ENCODE measurements at regions not wholly inside any gene's neighbourhood (a gene's known extent, or its start where the extent isn't known, plus 50 kb on each side); places are given as distances from the start of the nearest gene placed in this dataset.

GRCh38 chr5:5044247-5044840, 95.8 kb upstream of the ADAMTS16 start:
- no peak for DNase-seq

DNA sequence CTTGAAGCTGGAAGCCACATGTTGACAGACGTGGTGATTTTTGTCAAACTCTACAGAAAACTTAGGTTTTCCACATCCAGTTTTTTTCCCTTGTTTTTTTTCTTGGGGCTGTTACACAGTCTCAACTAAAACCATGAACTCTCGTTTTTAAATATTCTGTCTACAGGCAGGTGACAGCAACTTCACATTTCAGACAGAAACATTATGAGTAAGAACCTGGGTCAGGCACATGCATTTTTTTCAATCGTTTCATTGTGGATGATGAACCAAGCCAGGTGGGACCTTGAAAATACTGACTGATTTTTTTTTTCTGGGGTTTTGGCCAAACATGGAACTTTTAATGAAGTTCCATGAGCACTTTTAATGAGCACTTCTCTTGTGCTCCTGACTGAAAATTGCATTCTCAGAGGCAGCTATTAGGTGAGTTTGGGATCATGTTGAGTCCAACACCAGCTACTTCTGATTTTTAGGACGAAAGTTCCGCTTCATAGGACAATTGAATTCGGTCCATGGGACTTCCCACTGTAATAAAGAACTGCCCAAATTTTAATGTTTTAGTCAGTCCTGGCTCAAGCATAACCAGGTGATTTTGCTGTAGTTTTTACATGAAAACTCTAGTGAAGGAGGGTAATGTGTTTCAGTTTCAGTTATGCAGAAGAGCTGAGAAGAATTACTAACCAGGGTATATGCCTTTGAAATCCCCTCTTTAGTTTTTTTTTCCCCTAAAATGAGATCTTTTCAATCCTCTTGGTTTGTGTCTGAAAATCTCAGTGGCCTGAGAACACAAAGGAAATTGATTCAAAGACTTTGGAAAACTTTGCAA, 93.2 kb upstream of the ADAMTS16 start:
- DNase-seq, result no peak

DNA sequence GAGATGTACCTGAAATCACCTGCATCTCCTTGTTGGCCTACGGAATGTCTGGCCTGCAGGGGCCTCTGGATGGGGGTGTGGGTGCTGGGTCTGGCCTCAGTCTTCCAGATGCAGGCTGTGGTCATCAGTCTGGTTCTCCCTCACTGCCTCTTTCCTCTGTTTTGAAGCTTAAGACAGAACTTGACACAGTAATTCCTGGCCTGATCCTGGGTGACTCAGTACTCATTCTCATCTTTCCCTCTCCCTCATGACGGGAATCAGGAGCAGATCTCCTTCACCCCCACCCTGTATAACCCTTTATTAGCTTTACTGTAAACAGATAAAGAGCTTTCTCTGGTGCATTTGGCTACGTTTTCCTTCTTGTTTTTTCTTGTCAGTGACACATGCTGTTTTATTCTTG, 89.3 kb upstream of the ADAMTS16 start:
- no peak for DNase-seq

- no peak for DNase-seq
Observed at GRCh38 chr5:5055712-5056111, 84.4 kb upstream of the ADAMTS16 start.

GRCh38 chr5:5061836-5062235, 78.3 kb upstream of the ADAMTS16 start:
- no peak for DNase-seq

DNA sequence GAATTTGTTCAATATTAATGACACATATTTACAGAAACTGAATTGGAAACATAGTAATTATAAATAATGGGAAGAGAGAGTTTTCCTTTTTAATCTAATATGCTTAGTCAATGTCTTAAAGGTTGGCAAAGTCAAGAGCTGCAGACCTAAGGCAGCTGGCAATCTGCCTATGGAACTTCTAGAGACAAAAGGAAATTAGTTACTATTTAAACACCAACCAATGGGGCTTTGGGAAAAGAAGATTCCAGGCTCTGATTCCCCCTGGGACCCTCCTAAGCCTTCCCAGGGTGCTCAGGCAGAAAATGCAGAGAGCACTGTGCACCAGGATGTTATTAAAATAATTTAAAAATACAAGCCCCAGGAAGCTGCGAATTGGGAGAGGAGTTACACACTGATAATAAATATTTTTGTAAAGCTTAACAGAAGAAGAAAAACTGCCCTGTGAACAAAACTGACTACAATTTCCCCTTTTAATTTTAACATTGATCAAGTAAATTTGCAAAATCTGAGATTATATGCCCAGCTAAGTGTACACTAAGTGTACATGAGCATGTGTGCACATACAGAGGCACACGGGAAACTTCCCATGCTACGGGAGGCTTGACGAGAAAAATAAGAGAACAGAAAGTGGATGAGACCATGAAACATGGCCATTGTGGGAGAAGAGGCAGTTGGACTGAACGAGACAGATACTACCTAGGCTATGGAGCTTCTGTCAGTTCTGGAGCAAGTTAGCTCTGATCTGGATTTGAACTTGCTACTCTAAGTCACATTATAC, 77.4 kb upstream of the ADAMTS16 start:
- DNase-seq, result no peak

- no peak for DNase-seq
Observed at GRCh38 chr5:5063533-5063953, 76.6 kb upstream of the ADAMTS16 start.

DNA sequence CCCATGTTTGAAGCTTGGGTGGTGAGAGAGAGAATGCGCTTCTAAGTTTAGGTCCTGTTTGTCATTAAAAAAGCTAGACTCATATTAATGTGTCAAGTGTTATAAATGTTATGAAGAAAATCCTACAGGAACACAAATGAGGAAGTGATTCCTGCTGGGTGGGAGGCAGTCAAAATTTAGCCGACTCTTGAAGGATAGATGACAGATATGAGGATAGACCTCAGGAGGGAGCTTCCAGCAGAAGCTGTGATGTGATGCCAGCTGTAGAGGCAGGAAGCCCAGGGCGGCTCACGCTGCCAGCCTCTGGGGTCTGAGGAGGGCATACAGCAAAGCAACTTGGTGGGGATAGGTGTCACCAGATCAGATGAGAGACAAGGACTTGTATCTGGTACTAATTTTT, 74.7 kb upstream of the ADAMTS16 start:
- DNase-seq, result no peak

DNA sequence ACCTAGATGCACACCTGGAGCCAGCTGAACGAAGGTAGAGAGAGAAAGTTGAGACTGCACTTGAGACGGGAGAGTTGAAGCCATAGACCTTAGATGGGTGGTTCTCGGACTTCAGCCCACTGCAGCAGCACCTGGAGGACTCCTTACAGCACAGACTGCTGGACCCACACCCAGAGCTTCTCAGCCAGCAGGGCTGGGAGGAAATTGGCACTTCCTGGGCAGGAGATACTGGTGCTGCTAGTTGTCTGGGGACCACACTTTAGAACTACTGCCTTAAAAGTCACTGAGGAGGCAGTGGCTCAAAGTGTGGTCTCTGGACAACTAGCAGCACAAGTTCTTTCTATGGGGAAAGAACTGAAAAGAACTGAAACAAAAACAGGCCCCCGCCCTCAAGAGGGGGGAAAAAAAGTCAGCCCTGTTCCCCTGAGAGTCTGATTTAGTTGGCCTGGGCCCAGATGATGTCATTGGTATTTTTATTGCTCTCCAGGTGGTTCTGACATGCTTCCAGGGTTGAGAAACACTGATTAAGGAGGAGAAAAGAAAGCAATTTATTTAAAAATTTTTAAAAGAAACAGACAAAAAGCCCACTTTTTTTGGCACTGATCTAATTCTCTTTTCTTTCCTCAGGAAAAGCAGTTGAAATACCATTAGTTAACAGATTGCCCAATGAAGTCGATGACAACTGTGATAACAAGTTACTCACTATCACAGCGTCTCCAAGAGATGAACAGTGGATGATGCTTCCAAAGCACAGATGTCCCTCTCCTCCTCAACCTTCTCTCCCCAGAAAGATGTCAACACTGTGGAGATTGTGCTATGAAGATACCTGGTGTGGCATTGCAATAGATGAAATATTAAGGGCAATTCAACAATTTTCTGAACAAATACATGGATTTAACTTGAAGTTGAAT, 73.6 kb upstream of the ADAMTS16 start:
- no peak for DNase-seq

- no peak for DNase-seq
Observed at GRCh38 chr5:5069851-5070250, 70.3 kb upstream of the ADAMTS16 start.

GRCh38 chr5:5071554-5071953, 68.6 kb upstream of the ADAMTS16 start:
- DNase-seq, result no peak

DNA sequence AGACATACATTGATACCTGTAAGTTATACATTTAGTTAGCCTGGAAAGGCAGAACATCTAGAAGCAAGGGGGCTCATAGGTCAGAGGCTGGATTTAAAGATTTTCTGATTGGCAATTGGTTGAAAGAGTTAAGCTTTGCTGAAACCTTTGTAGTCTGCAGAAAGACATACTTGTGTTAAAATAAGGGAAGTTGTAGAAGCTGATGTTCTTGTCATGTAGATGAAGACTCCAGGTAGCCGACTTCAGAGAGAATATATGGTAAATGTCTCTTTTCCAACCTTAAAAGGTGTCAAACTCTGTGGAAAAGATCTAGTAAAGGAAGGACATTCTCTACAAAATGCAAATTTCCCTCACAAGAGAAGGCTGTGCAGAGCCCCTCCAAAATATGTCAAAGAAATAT, 62.9 kb upstream of the ADAMTS16 start:
- DNase-seq, result no peak

GRCh38 chr5:5078009-5078897, 61.9 kb upstream of the ADAMTS16 start:
- no peak for DNase-seq

GRCh38 chr5:5079876-5080275, 60.3 kb upstream of the ADAMTS16 start:
- DNase-seq, result no peak

DNA sequence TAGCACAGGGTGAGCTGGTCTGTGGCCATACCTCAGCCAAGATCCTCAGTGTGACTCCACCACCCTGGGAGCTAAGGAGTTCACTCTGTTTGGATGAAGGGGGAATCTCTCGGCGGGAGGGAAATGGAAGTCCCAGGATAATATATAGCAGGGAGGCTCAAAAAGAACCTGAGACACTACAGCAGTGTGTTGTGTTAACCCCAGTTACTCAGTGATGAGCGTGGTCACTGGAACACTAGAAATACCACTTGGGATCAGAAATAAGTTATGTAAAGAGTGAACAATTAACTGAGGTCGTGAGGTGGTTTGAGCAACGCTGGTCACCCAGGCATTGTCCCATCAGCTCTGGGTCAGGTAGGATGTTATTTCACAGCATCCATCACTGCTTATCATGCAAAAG, 59.3 kb upstream of the ADAMTS16 start:
- no peak for DNase-seq

DNA sequence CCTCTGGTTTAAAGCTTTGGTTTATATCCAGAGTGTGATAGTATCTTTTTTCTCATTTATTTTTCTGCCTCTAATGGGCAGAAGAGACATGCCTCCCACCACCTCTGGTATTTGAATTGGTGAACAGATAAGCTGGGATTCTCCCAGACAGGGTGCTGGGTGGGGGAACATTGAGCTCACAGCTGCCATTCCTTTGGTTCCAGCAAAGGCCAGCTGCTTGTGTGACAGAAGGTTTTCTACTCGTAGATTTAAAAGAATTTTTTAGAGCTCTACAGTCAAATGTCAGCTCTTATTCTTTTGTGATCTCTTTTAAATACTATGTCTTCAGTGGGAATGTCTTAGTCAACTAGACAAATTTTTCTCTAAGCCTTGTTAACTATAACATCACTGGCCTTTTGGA, 54.7 kb upstream of the ADAMTS16 start:
- DNase-seq, result no peak

DNA sequence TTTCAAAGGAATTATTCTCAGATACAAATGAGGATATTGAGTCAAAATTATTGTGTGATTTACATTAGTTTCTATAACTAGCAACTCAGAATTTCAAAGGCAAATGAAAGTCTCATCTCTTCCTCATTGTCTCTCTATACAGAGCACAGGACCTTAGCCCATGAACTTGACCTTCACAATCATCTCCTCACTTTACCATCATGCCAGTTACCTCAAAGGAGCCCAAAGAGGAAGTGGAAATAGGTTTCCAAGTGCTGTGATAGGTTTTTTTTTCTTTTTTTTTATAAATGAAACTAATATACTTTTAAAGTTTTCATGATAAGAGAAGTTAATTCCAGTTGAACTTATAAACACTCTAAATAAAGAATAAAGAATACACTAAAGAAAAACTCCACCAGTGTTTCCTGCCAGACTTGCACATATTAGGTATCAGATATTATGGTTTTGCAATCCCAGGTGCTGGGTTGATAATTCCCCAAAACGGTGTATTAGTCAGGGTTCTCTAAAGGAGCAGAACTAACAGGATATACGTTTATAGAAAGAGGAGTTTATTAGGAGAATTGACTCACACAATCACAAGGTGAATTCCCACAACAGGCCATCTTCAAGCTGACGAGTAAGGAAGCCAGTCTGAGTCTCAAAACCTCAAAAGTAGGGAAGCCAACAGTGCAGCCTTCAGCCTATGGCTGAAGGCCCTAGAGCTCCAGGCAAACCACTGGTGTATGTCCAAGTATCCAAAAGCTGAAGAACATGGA, 50.1 kb upstream of the ADAMTS16 start:
- no peak for DNase-seq

All from NCI-H146 (cell line).